Heart right ventricle (tissue), 16 donors: ENCODE measurements at regions not wholly inside any gene's neighbourhood (a gene's known extent, or its start where the extent isn't known, plus 50 kb on each side); places are given as distances from the start of the nearest gene placed in this dataset.

Experiments used
- ATAC-seq, 8 donors: fragments of 200-7000 bp; cut with Tn5 transposase; one replicate each; pipeline ENCODE4 v1.9.1; 2020; ENCODE audit warnings: mild to moderate bottlenecking in 8 of 8, moderate library complexity in 8 of 8, moderate number of reproducible peaks in 1 of 8
- DNase-seq, 2 donors: peaks; one replicate each; pipeline ENCODE4 v3.0.0-alpha.2; 2020
- H3K27ac ChIP-seq, 10 donors: fragments of 200-600 bp; sonication (generic) in 2 of 10; one replicate each; pipeline versions ENCODE4 v1.5.0 to v1.8.0; 2020 to 2022; ENCODE audit warnings: mild to moderate bottlenecking in 3 of 10
- H3K27me3 ChIP-seq, 7 donors: fragments of 200-600 bp; one replicate each; pipeline ENCODE4 v1.8.0; 2021 to 2022; ENCODE audit warnings: mild to moderate bottlenecking in 2 of 7
- H3K36me3 ChIP-seq, 9 donors: fragments of 200-600 bp; sonication (generic) in 1 of 9; one replicate each; pipeline versions ENCODE4 v1.5.0 to v1.8.0; 2020 to 2022; ENCODE audit warnings: mild to moderate bottlenecking in 2 of 9
- H3K4me1 ChIP-seq, 9 donors: fragments of 200-600 bp; sonication (generic) in 1 of 9; one replicate each; pipeline versions ENCODE4 v1.5.0 to v1.8.0; 2020 to 2022; ENCODE audit warnings: mild to moderate bottlenecking in 4 of 9
- H3K4me3 ChIP-seq, 10 donors: fragments of 200-600 bp; sonication (generic) in 2 of 10; one replicate each; pipeline versions ENCODE4 v1.5.0 to v1.8.0; 2020 to 2022; ENCODE audit warnings: mild to moderate bottlenecking in 7 of 10, moderate library complexity in 2 of 10
- H3K9me3 ChIP-seq, 11 donors: fragments of 200-600 bp in 10 of 11; sonication (generic) in 2 of 11; one replicate each; pipeline versions ENCODE4 v1.5.0 to v1.8.0; 2013 to 2022; ENCODE audit warnings: mild to moderate bottlenecking in 2 of 11, control low read depth in 1 of 11, moderate library complexity in 1 of 11
- WGBS, 2 donors: extraction: QIAGEN DNeasy Blood & Tissue Kit; methylation state at CpG; one replicate each; pipeline ENCODE4 v1.1.7; 2013; ENCODE audit warnings: inconsistent platforms in 1 of 2; 5-methylcytosine and 5-hydroxymethylcytosine counted together
- intact Hi-C, 10 donors: fragments of 100-400 bp; cut with DNase I; formaldehyde crosslinking; loops; one replicate each; pipeline versions ENCODE4 v1.11.1 to v1.14.2; 2022
- TF ChIP-seq, protein P1 (sequence below), 9 donors: fragments of 200-600 bp; sonication (generic) in 2 of 9; IDR thresholded peaks; one replicate each; pipeline versions ENCODE4 v1.5.0 to v1.8.0; 2021 to 2022; ENCODE audit warnings: antibody characterized with exemption in 9 of 9, mild to moderate bottlenecking in 5 of 9, moderate library complexity in 1 of 9
- donor health status: Arrhythmogenic right ventricular cardiomyopathy.
- donor health status: ischemic (EF 13 %, LVEDD 7.1; RV severe dilation, severe dysfunction).
- donor health status: healthy with polysubstance abuse.
- donor health status: DM: no; HTN: yes; CAD: no.
- donor health status: DM: no; HTN: no; CAD: no.
- donor health status: ischemic (EF 25% LVEDD 6.9; RV normal size, moderate dysfunction).
- donor health status: ischemic (EF 25% LVEDD 5.7; RV mildly dilated, moderate dysfunction).
- donor health status: healthy.
- donor health status: DM: yes; HTN: yes; CAD: no.
- donor health status: Ischemic cardiomyopathy.
- donor health status: ischemic (EF 35%, LVEDD 5.7; RV mildly dilated, moderate dysfunction).
- donor health status: nonischemic (EF 11% LVEDD 7.7; RV severe dilation, severe dysfunction).
- donor health status: DM: yes; HTN: yes; CAD: no.
- donor health status: PGD.
- donor health status: ischemic (EF 29% LVEDD 5.4; RV normal size, mild dysfunction).
- donor health status: nonischemic (EF 23%, LVEDD 6.1; RV moderate dilation, normal function).

DNA sequence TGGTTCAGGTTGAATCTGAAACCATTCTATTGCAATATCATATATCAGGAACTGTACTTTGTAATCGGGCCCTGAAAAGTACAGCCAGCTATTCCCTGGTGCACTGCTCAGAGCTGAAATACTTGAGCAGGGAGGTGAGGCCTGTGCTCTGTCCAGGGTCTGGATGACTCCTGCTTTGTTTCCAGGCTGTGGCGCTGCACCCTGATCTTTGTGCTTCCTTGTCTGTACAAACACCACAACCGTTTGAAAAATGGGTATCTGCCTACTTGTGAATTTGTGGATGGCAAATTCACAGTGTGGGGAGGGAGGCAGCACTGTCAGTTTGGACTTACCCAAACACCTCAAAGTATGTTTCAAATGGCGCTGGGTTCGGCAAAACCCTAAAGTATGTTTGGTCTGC is 155.4 kb upstream of the FAR2 start:
- H3K36me3 ChIP-seq, result no peaks in the 10 kb centered on the region
- WGBS, 2 donors, result 61 to 70% methylated on average over 5 of the region's 5 CpGs
- H3K4me1 ChIP-seq, result peaks cover 0 to 21% (median 0%) of the 10 kb centered on the region in 9 donors

DNA sequence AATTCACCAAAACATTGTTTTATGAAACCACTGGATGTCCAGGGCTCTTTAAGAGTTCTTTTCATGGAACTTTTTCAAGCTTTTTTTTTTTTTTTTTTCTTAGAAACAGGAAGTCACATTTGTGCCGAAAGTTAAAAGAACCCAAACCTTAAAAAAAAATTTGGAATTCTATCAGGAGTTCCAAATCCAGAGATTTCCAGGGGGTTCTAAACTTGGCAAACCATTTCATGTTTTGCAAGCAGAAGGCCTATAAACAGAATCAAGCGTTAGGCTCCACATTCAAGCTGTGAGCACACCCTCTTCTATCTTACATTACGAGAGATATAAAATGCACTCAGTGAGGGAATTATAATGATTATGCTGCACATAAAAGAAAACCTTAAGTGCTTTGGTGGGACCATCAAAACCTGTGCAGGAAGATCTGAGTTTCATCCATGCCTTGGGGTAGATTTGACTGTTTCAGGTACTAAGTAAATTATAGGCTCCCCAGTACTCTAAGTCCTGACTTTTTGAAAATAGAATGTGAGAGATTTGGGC is 154.8 kb upstream of the FAR2 start:
- Histone ChIP-seq H3K36me3 (no peaks in the 10 kb centered on the region), H3K4me1 (peaks cover 0 to 20% (median 0%) of the 10 kb centered on the region in 9 donors), H3K27me3 (no peaks in the 10 kb centered on the region), H3K27ac (no peak overlapping the region), H3K4me3 (no peak overlapping the region), H3K9me3 (no peaks in the 10 kb centered on the region)
- ATAC-seq (no peak), DNase-seq (no peak)
- WGBS, 2 donors, result 51 to 53% methylated on average over 3 of the region's 3 CpGs
- intact Hi-C loops, result loop anchor here in 2 of 10 donors (10.0 kb wide), 2 partner anchors 99 to 1259 kb away; no protein-coding TSS in a partner anchor
- TF ChIP-seq, protein P1, sequence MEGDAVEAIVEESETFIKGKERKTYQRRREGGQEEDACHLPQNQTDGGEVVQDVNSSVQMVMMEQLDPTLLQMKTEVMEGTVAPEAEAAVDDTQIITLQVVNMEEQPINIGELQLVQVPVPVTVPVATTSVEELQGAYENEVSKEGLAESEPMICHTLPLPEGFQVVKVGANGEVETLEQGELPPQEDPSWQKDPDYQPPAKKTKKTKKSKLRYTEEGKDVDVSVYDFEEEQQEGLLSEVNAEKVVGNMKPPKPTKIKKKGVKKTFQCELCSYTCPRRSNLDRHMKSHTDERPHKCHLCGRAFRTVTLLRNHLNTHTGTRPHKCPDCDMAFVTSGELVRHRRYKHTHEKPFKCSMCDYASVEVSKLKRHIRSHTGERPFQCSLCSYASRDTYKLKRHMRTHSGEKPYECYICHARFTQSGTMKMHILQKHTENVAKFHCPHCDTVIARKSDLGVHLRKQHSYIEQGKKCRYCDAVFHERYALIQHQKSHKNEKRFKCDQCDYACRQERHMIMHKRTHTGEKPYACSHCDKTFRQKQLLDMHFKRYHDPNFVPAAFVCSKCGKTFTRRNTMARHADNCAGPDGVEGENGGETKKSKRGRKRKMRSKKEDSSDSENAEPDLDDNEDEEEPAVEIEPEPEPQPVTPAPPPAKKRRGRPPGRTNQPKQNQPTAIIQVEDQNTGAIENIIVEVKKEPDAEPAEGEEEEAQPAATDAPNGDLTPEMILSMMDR (IDR thresholded peaks at IDR 0.05), result no peak

More for the DNA sequence above, 155.4 kb upstream of the FAR2 start:
- Histone ChIP-seq H3K9me3 (no peaks in the 10 kb centered on the region), H3K4me3 (no peak overlapping the region), H3K27me3 (no peaks in the 10 kb centered on the region), H3K27ac (no peak overlapping the region)
- DNase-seq (no peak), ATAC-seq (no peak)
- TF ChIP-seq, protein P1 (IDR thresholded peaks at IDR 0.05), result no peak
- intact Hi-C loops, result loop anchor here in 2 of 10 donors (10.0 kb wide), 2 partner anchors 99 to 1259 kb away; no protein-coding TSS in a partner anchor

DNA sequence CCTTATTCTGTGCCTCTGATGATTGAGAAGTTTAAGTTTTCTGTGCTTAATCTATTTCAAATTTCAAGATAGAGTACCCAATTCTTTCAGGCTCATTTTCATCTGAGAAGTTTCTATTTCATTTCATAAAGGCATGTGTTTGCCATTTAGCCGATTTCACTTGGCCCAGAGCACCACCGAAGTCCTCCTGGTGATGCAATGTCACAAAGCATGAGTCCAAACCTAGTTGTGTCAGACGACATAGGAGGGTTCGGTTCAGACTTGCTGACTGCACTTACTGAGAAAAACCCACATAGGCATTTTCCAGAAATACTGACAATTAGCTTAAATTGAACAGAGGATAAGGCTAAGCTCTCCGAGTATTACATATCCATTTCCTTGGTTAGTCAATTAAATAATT is 152.4 kb upstream of the FAR2 start:
- Histone ChIP-seq H3K9me3 (no peaks in the 10 kb centered on the region), H3K36me3 (no peaks in the 10 kb centered on the region), H3K27me3 (no peaks in the 10 kb centered on the region), H3K4me3 (no peak overlapping the region), H3K27ac (no peak overlapping the region), H3K4me1 (peaks cover 0 to 20% (median 0%) of the 10 kb centered on the region in 9 donors)
- WGBS, 2 donors, result 92% methylated on average over 5 of the region's 5 CpGs
- TF ChIP-seq, protein P1 (IDR thresholded peaks at IDR 0.05), result no peak
- ATAC-seq (no peak), DNase-seq (no peak)
- intact Hi-C loops, result loop anchor here in 2 of 10 donors (10.0 kb wide), 2 partner anchors 102 to 1262 kb away; no protein-coding TSS in a partner anchor

DNA sequence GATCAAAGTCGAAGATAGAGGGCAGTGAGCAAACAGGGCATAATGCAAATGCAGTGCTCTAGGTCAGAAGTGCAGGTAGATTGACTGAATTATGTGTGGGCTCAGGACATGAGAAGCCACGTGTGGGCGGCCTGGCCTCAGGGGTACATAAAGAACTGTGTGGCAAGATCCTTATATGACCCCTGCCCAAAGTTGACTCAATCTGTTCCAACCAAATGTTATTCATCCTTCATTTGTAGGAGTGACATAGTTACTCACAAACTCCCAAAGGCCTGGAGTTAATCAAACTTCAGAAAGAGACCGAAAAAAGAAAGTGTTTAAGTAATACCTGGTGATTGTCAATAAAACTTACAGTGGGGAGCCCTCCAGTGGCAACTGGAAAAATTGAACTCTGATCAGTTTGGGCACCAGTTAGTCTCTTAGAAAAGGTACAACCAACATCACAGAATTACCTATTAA is 150.4 kb upstream of the FAR2 start:
- no peaks in the 10 kb centered on the region for H3K27me3 ChIP-seq
- DNase-seq, result no peak
- no peaks in the 10 kb centered on the region for H3K9me3 ChIP-seq
- H3K4me3 ChIP-seq, result no peak overlapping the region
- peaks cover 0 to 19% (median 0%) of the 10 kb centered on the region in 9 donors for H3K4me1 ChIP-seq
- ATAC-seq, result peak in 3 of 8 donors; percentile 33 to 55 (median 37)
- 68 to 71% methylated on average over 4 of the region's 4 CpGs for WGBS, 2 donors
- no peak overlapping the region for H3K27ac ChIP-seq
- intact Hi-C loops, result loop anchor here in 2 of 10 donors (10.0 kb wide), 2 partner anchors 104 to 1264 kb away; no protein-coding TSS in a partner anchor
- no peaks in the 10 kb centered on the region for H3K36me3 ChIP-seq
- TF ChIP-seq, protein P1 (IDR thresholded peaks at IDR 0.05), result peak in 7 of 9 donors; percentile 38 to 72 (median 55)
